SU-DHL-6 (cell line): ENCODE measurements at regions not wholly inside any gene's neighbourhood (a gene's known extent, or its start where the extent isn't known, plus 50 kb on each side); places are given as distances from the start of the nearest gene placed in this dataset.

Source experiments
- H2AFZ ChIP-seq: fragments of 200-600 bp; sonication (generic); 2 replicates; pipeline ENCODE4 v1.6.1; 2014; ENCODE audit warnings: low read depth, mild to moderate bottlenecking, moderate library complexity, mixed read lengths, antibody characterized with exemption, low read length; ENCODE audit not compliant: severe bottlenecking
- H3F3A ChIP-seq: fragments of 200-600 bp; shearing (Covaris generic); 2 replicates; pipeline ENCODE4 v1.6.0; 2016; ENCODE audit warnings: antibody characterized with exemption, mild to moderate bottlenecking; ENCODE audit not compliant: insufficient read depth
- H3K27ac ChIP-seq: fragments of 200-600 bp; sonication (generic); 2 replicates; pipeline ENCODE4 v1.5.1; 2016; ENCODE audit warnings: low read depth, mild to moderate bottlenecking, low read length, moderate library complexity, mixed read lengths
- H3K27me3 ChIP-seq: fragments of 200-600 bp; sonication (generic), shearing (Covaris generic); 2 replicates; pipeline ENCODE4 v1.6.0; 2014; ENCODE audit warnings: mild to moderate bottlenecking, low read length
- H3K36me3 ChIP-seq: fragments of 200-600 bp; sonication (generic); 2 replicates; pipeline ENCODE4 v1.6.1; 2014; ENCODE audit warnings: mild to moderate bottlenecking, low read length, mixed read lengths
- H3K4me2 ChIP-seq: fragments of 300-600, 200-600 bp; shearing (Covaris generic), sonication (generic); 2 replicates; pipeline ENCODE4 v1.6.0; 2014; ENCODE audit warnings: low read length, low read depth, mild to moderate bottlenecking; ENCODE audit not compliant: poor library complexity, severe bottlenecking
- H3K4me3 ChIP-seq: fragments of 200-600 bp; sonication (generic); 2 replicates; pipeline ENCODE4 v1.5.1; 2014; ENCODE audit warnings: antibody characterized with exemption, low read length, mild to moderate bottlenecking, mixed read lengths; ENCODE audit not compliant: insufficient read depth, poor library complexity, severe bottlenecking
- H3K79me2 ChIP-seq: fragments of 200-600 bp; sonication (generic); 2 replicates; pipeline ENCODE4 v1.6.1; 2014; ENCODE audit warnings: mild to moderate bottlenecking, low read length, moderate library complexity; ENCODE audit not compliant: insufficient read depth
- H3K9ac ChIP-seq: fragments of 200-600 bp; sonication (generic); 2 replicates; pipeline ENCODE4 v1.7.0; 2014; ENCODE audit warnings: mild to moderate bottlenecking, low read length
- H3K9me2 ChIP-seq: fragments of 200-600 bp; sonication (generic); replicated peaks from 2 replicates; pipeline ENCODE4 v1.6.1; 2014; ENCODE audit warnings: low read length; ENCODE audit not compliant: insufficient read depth
- H3K9me3 ChIP-seq: fragments of 200-600 bp; sonication (generic); 2 replicates; pipeline ENCODE4 v1.6.1; 2014; ENCODE audit warnings: low read length, mixed read lengths; ENCODE audit not compliant: insufficient read depth
- H4K20me1 ChIP-seq: fragments of 200-600 bp; sonication (generic); 2 replicates; pipeline ENCODE4 v1.6.1; 2014; ENCODE audit warnings: low read depth, mild to moderate bottlenecking, antibody characterized with exemption, low read length, moderate library complexity, mixed read lengths
- EZH2phosphoT487 ChIP-seq: fragments of 200-600 bp; sonication (generic), shearing (Covaris generic); conservative IDR thresholded peaks from 2 replicates; pipeline ENCODE4 v1.6.1; 2018; ENCODE audit warnings: mild to moderate bottlenecking, antibody characterized with exemption, low read length, moderate library complexity, mixed read lengths
- TF ChIP-seq, protein P1 (sequence below): fragments of 200-600 bp; sonication (generic); IDR thresholded peaks from one replicate; pipeline ENCODE4 v1.5.1; 2017; ENCODE audit warnings: antibody characterized with exemption, mild to moderate bottlenecking, low read length, moderate library complexity; ENCODE audit not compliant: insufficient read depth, poor library complexity, severe bottlenecking

DNA sequence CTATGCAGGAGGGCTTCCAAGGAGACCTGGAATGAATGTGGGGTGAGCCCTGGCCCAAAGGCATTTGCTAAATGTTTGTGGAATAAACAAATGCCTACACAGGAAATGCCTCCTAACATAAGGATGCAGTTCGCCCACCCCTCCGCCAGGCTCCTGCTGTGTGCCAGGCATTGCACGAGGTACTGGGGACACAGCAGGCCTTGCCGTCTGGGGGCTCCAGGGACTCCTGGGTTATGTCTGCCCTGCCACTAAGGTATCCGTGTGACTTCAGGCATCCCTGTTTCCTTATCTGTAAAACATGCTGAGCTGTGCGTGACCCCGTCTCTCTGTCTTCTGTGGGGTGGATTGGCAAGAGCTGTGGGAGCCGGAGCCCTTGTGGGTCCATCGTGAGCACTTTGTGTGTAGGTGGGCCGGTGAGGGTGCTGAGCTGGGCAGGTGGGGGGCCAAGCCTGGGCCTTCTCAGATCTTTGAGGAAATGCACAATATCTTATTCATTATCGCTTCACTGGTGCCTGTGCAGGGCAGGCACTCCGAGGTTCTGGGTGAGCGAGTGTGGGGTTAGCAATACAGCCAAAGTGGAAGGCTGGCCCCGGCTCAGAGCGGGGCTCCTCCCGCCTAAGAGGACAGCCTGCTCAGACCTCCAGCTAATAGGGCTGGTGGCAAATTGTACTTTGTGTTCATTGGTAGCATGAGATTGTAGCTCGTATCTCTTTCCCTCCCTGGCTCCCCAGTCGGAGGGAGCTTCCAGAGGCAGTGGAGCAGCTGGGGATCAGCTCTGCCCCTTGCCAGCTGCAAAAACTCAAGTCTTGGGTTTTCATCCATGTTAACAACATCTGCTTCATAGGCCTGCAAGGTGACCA is 126.8 kb downstream of the GLI2 start:
- H3K27me3 ChIP-seq: no peaks in the 10 kb centered on the region
- H3K36me3 ChIP-seq: no peaks in the 10 kb centered on the region
- H3K4me2 ChIP-seq: no peak overlapping the region
- H4K20me1 ChIP-seq: no peaks in the 10 kb centered on the region
- H2AFZ ChIP-seq: no peak overlapping the region
- H3K79me2 ChIP-seq: no peaks in the 10 kb centered on the region
- H3K9me3 ChIP-seq: no peaks in the 10 kb centered on the region
- H3K4me3 ChIP-seq: no peak overlapping the region
- no peaks in the 10 kb centered on the region for H3F3A ChIP-seq
- H3K9ac ChIP-seq: no peak overlapping the region
- no peak for TF ChIP-seq EZH2phosphoT487
- TF ChIP-seq, protein P1, sequence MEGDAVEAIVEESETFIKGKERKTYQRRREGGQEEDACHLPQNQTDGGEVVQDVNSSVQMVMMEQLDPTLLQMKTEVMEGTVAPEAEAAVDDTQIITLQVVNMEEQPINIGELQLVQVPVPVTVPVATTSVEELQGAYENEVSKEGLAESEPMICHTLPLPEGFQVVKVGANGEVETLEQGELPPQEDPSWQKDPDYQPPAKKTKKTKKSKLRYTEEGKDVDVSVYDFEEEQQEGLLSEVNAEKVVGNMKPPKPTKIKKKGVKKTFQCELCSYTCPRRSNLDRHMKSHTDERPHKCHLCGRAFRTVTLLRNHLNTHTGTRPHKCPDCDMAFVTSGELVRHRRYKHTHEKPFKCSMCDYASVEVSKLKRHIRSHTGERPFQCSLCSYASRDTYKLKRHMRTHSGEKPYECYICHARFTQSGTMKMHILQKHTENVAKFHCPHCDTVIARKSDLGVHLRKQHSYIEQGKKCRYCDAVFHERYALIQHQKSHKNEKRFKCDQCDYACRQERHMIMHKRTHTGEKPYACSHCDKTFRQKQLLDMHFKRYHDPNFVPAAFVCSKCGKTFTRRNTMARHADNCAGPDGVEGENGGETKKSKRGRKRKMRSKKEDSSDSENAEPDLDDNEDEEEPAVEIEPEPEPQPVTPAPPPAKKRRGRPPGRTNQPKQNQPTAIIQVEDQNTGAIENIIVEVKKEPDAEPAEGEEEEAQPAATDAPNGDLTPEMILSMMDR: no peak
- no peaks in the 10 kb centered on the region for H3K9me2 ChIP-seq
- H3K27ac ChIP-seq: no peak overlapping the region

DNA sequence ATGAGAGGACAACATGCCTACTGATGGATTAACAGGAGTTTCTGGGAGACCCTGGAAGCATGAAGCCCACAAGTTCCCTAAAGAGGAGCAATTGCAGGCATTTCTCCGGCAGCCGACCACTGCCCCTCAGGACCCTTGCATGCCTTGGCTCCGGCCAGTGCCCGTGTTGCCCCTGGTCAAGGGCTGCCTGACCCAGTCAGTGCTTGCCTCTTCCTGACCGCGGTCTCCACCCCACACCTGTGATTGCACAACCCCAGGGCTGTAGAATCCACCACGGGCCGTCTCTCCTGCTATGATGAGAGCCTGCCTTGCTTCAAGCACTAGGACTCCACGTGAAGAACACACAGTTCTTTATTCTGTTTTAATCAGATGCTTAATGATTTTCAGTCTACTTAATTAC is 127.5 kb downstream of the GLI2 start:
- Histone ChIP-seq H3K27ac (no peak overlapping the region), H3K36me3 (no peaks in the 10 kb centered on the region), H2AFZ (no peak overlapping the region), H3K9ac (no peak overlapping the region), H3K79me2 (no peaks in the 10 kb centered on the region), H3F3A (no peaks in the 10 kb centered on the region), H3K9me3 (no peaks in the 10 kb centered on the region), H3K4me2 (no peak overlapping the region), H3K27me3 (no peaks in the 10 kb centered on the region), H4K20me1 (no peaks in the 10 kb centered on the region), H3K9me2 (no peaks in the 10 kb centered on the region), H3K4me3 (no peak overlapping the region)
- TF ChIP-seq, protein P1: no peak
- TF ChIP-seq EZH2phosphoT487: no peak

DNA sequence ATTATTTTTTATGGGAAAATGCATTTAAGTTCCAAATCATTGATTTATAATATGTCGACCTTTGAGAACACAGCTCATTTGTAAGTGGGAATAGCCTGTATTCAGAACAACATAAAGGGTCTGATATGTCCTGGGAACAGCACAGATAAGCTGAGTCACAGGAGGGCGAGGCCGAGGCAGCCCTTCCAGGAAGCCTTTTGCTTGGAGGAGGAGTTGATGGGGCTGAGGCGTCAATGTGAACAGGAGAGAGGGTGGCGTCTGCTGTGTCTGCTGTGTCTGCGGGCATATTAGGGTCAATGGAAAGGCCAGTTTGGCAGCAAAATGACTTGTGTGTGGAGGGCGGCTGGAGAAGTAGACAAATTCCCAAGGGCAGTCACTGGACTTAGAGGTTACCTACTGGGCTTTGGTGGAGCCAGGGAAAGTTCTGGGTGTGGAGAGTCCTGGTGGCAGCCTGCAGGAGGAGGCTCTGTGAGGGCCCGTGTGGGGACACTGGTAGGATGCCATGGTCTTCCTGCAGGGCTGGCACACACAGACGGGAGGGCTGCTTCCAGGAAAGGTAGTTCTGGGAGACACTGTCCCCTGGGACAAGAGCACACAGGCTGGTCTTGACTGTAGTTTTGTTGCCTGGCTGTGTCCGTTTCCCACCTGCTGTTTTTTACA is 128.1 kb downstream of the GLI2 start:
- no peaks in the 10 kb centered on the region for H3K36me3 ChIP-seq
- no peaks in the 10 kb centered on the region for H3K79me2 ChIP-seq
- H3K4me2 ChIP-seq: no peak overlapping the region
- H2AFZ ChIP-seq: no peak overlapping the region
- H3K4me3 ChIP-seq: no peak overlapping the region
- H3K9ac ChIP-seq: no peak overlapping the region
- no peaks in the 10 kb centered on the region for H4K20me1 ChIP-seq
- no peaks in the 10 kb centered on the region for H3K9me2 ChIP-seq
- H3K9me3 ChIP-seq: no peaks in the 10 kb centered on the region
- TF ChIP-seq EZH2phosphoT487: no peak
- TF ChIP-seq, protein P1: no peak
- H3K27me3 ChIP-seq: no peaks in the 10 kb centered on the region
- H3F3A ChIP-seq: no peaks in the 10 kb centered on the region
- no peak overlapping the region for H3K27ac ChIP-seq
